Left kidney (tissue), 1 donor: ENCODE measurements at regions not wholly inside any gene's neighbourhood (a gene's known extent, or its start where the extent isn't known, plus 50 kb on each side); places are given as distances from the start of the nearest gene placed in this dataset.
A peak's percentile ranks its signal among the peaks of the same experiment; 100 is the strongest.
"Not testable (repeated sequence)": the region's sequence is repeated elsewhere in the genome, so short reads cannot be mapped to it uniquely, and the experiment has no call there.

ENCODE experiments used
- DNase-seq: peaks from one replicate; pipeline ENCODE4 v3.0.0-alpha.2; 2013

DNA sequence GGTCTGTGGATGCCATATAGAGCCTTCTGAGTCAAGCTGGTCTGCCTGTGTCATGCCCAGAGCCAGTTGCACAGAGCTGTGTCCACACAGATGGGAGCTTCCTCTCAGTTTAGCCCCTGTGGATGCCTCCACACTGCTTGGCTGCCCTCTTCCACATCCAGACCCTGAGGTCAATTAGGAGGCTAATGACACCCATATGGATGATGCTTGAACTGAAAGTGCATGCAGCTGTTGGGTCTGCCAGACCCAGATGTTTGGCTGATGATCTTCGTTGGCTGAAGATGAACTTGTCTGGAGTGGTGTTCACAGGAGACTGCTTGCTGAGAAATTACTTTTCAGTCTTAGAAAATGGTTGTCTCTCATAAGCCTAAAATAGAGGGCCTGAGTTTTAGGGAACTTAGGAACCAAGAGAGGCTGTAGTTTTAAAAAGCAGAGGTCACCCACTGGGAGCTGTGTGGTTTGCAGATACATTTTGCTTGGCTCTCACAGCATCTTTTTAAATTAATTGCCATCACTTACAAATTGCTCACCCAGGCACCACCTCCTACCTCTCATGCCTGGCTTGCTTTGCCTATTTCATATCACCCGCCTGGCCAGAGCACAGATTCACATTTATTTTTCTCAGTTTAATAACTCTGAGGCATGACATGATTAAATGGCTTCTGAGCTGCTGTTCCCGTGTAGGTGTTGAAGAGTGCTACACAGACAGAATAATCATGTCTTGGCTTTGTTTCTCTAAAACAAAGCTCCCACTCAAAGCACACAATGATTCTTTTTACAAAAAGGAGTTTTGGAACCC is 176.1 kb downstream of the MINAR1 start:
- DNase-seq = no peak

DNA sequence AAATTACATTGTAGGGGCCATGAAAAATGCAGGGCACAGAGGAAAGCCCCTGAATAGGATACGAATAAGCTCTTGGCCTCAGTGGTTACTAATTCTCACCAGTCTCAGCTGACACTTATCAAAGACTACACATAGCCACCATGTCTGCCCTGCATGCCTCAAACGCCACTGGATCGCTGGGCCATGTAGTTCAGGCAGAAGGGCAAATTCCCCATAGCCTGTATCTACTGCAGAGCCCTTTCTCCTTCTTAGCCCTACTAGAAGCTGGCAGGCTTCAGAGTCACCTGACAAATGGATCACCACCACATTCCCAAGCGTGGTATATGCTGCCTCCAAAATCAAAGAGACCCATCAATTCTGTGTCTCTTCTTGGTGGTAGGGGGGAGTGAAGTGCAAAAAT is 177.4 kb downstream of the MINAR1 start:
- DNase-seq = no peak

DNA sequence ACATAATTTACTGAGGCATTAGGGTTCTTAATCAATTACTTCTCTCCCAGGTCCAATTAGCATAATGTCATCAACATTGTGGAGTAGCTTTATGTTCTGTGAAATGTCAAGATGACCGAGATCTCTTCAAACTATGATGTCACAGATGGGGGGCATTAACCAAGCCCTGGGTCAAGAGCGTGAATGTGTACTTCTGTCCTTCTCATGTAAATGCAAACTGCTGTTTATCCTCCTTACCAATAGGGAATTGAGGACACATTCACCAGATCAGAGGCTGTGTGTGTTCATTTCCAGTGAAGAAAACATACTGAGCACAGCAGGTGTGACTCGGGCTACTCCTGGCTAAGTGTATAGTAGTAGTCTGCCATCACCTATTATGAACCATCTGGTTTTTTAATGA is 177.9 kb downstream of the MINAR1 start:
- DNase-seq = no peak

DNA sequence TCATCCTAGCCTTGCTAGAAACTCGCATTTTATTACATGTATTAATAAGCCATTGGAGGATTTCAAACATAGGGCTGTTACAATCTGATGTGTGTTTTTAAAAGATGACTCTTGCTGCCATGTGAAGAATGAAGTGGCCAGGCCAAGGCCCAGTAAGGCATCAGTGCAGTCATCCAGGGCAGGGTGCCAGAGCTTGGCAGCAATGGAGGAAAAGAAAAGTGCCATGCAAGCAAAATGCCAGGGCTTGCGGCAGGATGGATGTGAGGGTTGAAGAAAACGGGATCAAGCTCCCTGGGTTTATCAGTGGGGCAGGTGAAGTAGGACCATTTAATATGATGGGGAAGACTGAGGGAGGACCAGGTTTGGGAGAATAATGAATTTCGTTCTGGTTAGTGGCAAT is 183.6 kb downstream of the MINAR1 start:
- no peak for DNase-seq

DNA sequence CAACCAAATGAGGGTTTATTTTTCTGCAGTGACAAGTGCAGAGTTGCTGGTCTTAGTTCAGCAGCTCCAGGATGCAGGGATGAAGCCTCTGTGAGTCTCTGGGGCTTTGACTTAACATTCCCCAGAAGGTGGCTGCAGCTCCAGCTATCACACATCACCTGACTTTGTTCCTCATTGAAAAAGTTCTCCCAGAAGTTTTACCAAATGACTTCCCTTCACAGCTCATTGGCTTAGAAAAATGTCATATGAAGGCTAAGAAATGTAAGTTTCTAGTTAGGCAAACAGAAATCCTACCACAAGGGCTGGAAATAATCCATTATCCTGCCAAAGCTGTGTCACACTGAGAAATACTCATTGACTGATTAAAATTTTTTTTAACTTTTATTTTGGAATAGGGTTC is 184.9 kb downstream of the MINAR1 start:
- DNase-seq = no peak

DNA sequence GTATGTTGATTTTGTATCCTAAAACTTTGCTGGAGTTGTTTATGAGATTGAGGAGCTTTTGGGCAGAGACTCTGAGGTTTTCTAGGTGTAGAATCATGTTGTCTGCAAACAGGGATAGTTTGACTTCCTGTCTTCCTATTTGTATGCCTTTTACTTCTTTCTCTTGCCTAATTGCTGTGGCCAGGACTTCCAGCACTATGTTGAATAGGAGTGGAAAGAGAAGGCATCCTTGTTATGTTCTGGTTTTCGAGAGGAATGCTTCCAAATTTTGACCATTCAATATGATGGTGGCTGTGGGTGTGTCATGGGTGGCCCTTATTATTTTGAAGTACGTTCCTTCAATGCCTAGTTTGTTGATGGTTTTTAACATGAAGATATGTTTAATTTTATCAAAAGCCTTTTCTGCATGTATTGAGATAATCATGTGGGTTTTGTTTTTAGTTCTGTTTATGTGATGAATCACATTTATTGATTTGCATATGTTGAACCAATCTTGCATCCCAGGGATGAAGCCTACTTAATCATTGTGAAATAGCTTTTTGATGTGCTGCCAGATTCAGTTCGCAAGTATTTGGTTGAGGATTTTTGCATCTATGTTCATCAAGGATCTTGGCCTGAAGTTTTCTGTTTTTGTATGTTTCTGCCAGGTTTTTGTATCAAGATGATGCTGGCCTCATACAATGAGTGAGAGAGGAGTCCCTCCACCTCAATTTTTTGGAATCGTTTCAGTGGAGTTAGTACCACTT is 188.1 kb downstream of the MINAR1 start:
- no peak for DNase-seq

DNA sequence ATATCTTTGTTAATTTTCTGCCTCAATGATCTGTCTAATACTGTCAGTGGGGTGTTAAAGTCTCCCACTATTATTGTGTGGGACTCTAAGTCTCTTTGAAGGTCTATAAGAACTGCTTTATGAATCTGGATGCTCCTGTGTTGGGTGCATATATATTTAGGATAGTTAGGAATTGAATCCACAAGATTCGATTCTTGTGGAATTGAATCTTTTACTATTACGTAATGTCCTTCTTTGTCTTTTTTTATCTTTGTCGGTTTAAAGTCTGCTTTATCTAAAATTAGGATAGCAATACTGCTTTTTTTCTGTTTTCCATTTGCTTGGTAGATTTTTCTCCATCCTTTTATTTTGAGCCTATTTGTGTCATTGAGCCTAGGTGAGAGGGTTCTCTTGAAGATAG is 189.7 kb downstream of the MINAR1 start:
- DNase-seq = not testable (repeated sequence)

DNA sequence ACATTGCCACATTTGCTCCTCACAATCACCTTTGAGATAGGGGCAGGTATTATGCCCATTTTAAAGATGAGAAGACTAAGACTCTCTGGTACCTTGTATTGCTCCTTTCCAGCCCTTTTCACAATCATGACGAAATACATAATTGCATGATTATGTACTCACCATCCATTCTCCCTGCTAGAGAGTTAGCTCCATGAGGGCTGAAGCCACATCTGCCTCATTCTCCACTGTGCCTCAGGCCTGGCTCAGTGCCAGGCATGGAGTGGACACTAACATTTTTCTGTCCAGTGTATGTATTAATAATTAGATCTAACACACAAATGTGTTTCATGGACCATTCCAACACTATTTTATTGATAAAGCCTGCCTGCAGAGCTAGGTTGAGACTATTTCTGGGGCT is 191.4 kb downstream of the MINAR1 start:
- no peak for DNase-seq

DNA sequence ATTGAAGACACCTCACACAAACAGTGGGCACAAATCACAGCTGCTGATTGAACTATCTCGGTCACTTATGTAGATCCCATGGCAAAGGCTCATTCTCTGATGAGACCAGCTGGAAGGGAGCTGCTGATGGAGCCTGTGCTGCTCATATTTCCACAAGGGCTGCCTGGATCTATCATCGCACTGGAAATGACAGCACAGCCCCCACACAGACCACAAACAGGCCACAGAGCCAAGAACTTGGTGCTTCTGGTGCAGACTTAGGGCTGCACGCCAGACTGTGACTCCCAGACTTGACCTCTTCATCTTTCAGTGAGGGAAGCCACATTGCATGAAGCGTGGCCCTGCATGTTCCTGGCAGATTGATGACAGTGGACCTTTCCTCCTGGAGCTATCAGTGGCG is 197.6 kb downstream of the MINAR1 start:
- peak; percentile 7 for DNase-seq

DNA sequence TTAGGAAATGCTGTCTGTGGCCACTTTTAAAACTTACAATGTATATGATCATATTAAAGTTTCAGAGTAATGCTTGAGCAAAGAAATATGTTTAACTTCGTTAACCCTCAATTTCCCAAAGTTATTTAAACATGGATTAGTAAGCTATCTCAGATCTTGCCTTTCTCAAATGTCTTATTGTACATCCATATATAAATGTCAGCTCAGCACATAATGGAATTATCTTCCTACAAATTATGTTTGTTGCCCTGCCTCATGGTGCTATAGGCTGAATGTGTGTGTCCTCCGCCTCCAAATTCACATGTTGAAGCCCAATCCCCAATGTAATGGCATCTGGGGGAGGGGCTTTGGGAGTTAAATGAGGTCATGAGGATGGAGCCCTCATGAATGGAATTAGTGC is 200.3 kb downstream of the MINAR1 start:
- DNase-seq = no peak

DNA sequence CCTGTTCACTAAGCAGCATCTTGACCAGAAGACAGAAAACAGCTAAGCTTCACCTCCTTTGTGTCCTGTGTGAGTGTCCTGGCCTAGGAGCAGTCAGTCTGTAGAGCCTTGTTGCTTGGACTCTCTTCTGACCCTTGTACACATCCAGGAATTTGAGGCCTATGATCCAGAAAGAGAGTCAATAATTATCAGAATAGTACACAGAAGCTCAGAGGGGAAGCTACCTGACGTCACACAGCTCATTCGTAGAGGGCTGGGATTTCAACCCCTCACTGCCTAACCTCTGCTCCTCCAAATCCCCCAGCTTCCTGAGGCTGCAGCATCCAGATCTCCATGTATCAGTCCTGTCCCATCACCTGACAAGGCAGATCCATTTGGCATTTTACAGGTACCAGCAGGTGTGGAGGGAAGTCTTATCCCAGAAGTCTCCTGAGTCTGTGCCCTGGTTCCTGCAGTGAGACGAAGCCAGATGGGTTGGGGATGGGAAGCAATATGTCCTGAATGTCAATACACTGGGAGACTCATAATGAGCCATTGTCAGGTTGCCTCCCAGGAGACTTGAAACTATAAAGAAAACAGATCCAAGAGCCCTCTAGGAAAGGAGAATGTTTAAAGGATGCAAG is 203.1 kb downstream of the MINAR1 start:
- no peak for DNase-seq

DNA sequence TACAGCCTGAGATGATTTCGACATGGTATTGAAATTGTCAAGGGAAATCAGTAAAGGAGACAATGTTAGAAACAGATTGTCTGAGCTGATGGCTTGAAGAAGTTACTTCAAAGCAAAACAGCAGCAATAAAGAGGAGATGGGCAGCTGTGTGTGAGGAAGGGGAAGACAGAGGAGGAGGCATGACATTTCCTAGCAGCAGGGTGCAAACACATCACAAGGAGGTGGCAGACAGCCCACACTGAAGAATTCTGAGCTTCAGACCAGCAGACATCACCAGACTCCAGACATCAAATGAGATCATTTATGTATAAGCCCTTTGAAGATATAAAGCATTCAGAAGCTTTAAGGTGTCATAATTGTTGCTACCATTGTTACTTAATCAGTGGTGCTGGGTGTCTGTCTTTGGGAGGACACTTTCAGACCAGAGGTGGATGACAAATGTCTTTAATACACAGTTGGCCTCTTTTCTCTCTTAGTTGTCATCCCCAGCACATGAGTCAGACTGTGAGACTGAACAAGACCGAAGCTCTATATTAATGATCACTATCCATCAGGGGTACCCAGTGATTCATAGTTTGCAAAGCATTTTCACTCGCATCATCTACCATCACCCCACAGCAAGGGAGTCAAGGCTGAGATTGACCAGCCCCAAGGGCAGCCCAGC is 203.9 kb downstream of the MINAR1 start:
- DNase-seq = no peak

DNA sequence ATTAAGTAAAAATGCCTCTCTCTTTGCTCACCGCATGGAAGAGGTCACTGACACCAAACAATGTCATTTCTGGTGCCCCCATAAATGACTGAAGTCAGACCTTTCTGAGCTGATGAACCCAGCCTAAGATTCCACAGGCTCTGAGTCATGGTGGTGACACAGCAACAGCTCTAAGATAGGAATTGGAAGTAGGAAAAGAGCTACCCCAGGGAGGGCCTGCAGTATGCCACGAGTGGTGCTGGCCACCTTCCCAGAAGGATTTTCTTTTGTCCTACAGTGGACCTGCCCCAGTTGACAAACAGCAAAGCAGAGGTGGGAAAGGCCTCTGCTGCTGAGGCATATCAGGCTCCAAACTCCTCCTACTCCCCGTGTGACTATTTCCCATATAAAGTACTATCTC is 208.1 kb downstream of the MINAR1 start:
- no peak for DNase-seq

DNA sequence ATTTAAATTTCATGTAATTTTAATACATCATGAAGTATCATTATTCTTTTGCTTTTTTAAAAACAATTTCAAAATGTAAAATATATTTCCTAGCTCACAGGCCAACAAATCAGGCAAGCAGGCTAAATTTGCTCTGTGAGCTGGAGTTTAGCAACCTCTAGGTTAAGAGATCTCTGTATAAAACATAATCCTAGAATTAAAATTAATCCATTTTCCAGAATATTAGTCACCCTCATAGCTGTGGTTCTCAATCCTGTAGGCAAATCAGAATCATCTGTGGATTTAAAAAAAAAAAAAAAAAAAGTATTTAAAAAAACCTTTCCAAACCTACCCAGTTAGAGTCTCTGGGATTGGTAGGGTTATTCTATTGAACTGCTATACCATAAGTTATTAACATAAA is 209.7 kb downstream of the MINAR1 start:
- DNase-seq = no peak

DNA sequence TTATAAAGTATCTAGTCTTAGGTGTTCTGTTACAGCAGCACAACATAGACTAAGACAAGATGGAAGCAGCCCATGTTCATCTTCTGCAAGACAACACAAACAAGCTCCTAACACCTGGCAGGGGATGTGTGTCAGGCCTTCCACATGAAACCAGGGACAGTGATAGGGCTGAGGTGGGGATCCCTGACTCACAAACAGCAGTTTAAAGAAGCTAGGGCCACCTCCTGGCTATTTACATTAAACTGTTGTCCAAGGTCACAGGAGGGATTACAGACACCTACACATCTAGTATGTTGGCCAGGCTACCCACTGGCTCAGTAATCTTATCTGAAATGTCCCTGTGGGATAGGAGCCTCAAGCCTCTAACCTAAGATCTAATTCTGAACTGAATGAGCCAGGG is 211.3 kb downstream of the MINAR1 start:
- DNase-seq = no peak

DNA sequence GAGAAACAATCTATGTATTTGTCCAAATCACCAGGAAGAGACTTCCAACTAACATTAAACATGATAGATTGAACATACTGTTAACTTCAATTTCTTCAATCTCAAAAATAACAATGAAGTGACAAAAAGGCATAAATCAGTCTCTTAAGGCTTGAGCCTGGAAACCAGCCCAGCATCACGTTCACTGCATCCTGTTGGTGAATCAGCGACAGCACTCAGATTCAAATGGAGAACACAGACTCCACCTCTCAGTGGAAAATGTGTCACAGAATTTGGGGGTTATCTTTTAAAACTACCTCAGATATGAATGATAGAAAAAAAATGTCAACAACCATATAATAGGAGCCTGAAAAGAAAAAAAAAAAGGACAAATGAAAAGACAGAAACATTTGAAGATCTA is 212.0 kb downstream of the MINAR1 start:
- no peak for DNase-seq

DNA sequence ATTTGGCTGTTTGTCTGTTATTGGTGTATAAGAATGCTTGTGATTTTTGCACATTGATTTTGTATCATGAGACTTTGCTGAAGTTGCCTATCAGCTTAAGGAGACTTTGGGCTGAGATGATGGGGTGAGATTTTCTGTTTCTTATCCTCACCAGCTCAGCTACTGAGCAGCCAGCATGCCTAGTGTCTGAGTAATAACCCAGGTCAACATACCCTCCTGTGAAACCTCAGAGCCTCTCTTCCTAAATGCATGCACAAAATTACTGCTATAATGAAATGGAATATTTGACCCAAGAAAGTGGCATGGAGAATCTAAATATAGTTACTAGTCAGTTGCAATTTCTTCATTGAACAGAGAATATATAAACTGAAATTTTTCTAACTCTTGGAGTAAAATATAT is 220.8 kb downstream of the MINAR1 start:
- DNase-seq = not testable (repeated sequence)

DNA sequence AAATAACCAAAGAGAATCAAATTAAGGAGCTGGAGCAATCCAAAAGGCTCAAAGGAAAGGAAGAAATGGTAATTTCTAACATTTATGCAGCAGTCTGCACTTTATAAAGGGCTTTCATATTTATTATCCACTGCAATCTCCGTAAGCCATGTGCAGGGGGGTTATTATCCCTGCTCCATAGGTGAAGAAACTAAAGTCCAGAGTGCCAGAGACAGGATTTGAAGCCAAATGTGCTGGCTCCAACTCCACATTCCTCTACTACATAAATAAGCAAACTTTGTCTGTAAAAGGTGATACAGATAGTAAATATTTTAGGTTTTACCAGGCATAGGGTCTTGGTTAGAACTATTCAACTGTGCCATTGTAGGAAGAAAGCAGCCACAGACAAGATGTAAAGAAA is 221.4 kb downstream of the MINAR1 start:
- DNase-seq = no peak

DNA sequence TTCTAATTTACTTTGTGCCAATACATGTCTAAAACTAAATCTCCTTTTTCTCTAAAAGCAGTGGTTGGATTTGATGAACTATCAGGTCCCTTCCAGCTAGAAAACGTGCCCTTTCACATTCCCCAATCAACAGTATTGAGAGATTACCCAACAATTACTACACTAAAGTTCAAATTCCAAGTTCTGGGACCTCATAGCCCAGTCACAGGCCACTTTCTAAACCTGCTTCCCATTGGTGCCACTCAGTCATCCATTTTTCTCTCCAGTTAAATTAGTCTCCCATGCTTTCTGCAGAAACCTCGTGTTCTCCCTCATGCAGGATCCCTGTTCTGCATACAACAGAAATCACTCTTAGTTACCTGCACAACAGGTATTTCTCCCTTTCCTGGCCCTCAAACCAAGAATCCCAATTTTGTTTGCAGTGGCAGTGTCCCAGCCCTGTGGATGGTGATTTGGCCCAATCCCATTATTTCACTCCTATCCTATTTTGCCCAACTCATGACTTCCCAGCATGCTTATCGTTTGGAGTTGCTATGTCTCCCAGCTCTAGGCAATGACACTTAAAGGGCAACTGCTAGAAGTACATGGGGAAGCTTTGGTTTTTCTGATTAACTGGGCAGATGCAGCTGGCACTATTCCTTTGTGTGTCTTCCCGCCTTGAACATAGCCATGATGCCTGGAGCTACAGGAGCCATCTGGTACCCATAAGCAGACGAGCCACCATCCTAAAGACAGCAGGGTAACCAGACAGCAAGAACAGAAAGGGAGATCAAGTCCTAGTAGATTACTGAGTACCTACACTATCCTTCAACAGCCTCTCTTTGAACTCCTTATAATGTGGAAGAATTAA is 224.2 kb downstream of the MINAR1 start:
- DNase-seq = no peak

DNA sequence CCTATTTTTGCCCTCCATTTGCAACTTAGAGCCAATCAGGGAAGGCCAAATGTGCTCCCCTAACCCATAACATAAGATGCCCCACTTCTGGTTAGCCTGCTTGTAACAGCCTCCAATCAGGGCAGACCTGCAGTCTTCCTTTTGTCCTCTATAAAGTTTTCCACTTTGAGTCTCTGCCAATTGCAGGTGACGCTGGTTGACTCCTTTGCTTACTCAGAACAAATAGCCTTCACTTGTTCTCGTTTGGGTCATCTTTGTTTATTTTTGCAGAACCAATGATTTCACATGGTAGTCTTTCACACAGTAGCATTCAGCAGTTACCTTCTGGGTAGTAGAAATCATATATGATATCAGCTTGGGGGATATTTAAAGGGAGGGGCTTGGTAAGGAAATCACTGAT is 225.6 kb downstream of the MINAR1 start:
- no peak for DNase-seq

DNA sequence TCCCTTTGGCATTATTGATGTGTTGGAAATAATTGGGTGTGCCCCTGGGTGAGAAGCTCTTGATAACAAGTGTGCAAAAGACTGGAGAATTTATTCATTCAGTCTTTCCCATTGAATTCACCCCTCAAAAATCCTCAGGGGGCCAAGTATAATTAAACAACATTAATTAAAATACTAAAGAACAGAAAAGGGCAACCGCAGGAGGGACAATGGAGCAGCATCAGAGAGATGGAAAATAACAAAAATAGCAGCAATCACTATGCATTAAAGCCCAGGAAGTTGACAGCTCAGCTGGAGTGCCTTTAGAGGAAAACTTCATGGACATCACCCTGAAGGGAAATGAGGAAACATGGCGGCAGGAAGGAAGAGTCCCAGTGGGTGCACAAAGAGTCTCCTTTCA is 227.6 kb downstream of the MINAR1 start:
- DNase-seq = no peak

DNA sequence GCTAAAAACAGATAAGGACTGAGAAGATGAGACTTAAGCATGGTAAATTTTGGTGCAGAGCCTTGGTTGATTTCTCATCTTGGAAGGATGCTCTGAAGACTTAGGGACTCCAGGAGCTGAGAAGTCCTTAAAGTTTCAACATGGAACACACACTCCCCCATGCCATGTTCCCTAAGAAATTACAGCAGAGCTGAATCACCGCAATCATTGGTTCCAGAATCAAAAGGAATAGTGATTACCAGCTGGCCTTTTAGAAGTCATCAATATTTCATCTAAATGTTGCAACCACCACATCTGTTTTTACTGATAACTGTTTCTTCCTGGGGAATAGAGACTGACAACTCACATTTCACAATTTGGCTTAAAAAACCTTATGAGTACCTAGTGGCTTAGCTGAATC is 229.3 kb downstream of the MINAR1 start:
- DNase-seq = no peak
